ENCODE measurements at regions not wholly inside any gene's neighbourhood (a gene's known extent, or its start where the extent isn't known, plus 50 kb on each side); places are given as distances from the start of the nearest gene placed in this dataset.

- H3K4me2 ChIP-seq (ENCODE audit: low read length), result no peak overlapping the region
- no peak overlapping the region for H3K27ac Mint-ChIP-seq (ENCODE audit: unreplicated experiment)
- DNase-seq (ENCODE audit: low read depth) (no peak), FAIRE-seq (no peak)
- H3K4me1 Mint-ChIP-seq (ENCODE audit: low read depth, unreplicated experiment), result peaks cover 6% of the 10 kb centered on the region
- H3K4me3 Mint-ChIP-seq (ENCODE audit: unreplicated experiment), result no peak overlapping the region
- no peaks in the 10 kb centered on the region for H3K79me2 ChIP-seq (ENCODE audit: insufficient read depth, low read length)
- no peaks in the 10 kb centered on the region for H3K27me3 Mint-ChIP-seq (ENCODE audit: low read depth, unreplicated experiment)
- no peak overlapping the region for H3K9ac ChIP-seq (ENCODE audit: low read length)
- no peaks in the 10 kb centered on the region for H3K27me3 ChIP-seq (ENCODE audit: insufficient read depth, low read length)
- H3K9me3 Mint-ChIP-seq (ENCODE audit: unreplicated experiment), result peaks cover 25% of the 10 kb centered on the region
- no peaks in the 10 kb centered on the region for H4K20me1 ChIP-seq (ENCODE audit: insufficient read depth, low read length)
- peaks cover 4% of the 10 kb centered on the region for H3K36me3 Mint-ChIP-seq (ENCODE audit: low read depth, unreplicated experiment)
- H2AFZ ChIP-seq (ENCODE audit: low read depth, low read length), result no peak overlapping the region
- H3K4me1 ChIP-seq (ENCODE audit: insufficient read depth, low read length), result no peaks in the 10 kb centered on the region
- no peaks in the 10 kb centered on the region for H3K9me3 ChIP-seq (ENCODE audit: insufficient read depth, low read depth, low read length)
- no peak overlapping the region for H3K4me3 ChIP-seq (ENCODE audit: insufficient read depth, low read depth, low read length)
- no peaks in the 10 kb centered on the region for H3K36me3 ChIP-seq (ENCODE audit: insufficient read depth, low read length)
- H3K27ac ChIP-seq (ENCODE audit: low read depth, low read length), result no peak overlapping the region
- TF ChIP-seq EZH2 (IDR thresholded peaks at IDR 0.05; ENCODE audit: insufficient read depth, low read length) (no peak), CTCF (IDR thresholded peaks at IDR 0.05; ENCODE audit: insufficient read depth, low read depth, low read length) (no peak)
Measured at GRCh38 chr2:38125842-38126241, 49.9 kb upstream of the CYP1B1 start.
